HepG2 (cell line): ENCODE measurements at regions not wholly inside any gene's neighbourhood (a gene's known extent, or its start where the extent isn't known, plus 50 kb on each side); places are given as distances from the start of the nearest gene placed in this dataset.

ENCODE experiments used
- ATAC-seq: fragments of 200-7000 bp; cut with Tn5 transposase; 3 replicates; pipeline ENCODE4 v1.9.1; 2020; ENCODE audit warnings: mild to moderate bottlenecking, moderate library complexity
- BruUV-seq: library from RNA; stranded (reverse); fragments of 400-500 nt; replicated peaks from 2 replicates; lab custom pipeline; 2021; lab: Mats Ljungman, UMichigan
- CTCF ChIA-PET: fragments of 300-600 bp; formaldehyde crosslinking; extraction: SDS; loops from one replicate; lab custom pipeline; 2021; ENCODE audit warnings: low total read pairs, inconsistent platforms, low intra/inter-chr PET ratio; lab: Yijun Ruan, JAX
- POLR2A ChIA-PET: fragments of 350-600 bp; sonication (Branson Sonifier 250); formaldehyde crosslinking; loops from one replicate; lab custom pipeline; 2020; ENCODE audit warnings: antibody characterized with exemption, inconsistent platforms; lab: Yijun Ruan, JAX
- DNase-seq: peaks from one replicate; pipeline ENCODE4 v3.0.0-alpha.2; 2015; ENCODE audit warnings: low spot score
- FAIRE-seq: peaks from 3 replicates; lab custom pipeline; 2011; peaks lifted over from hg19 to GRCh38; lab: Jason Lieb, UNC
- H2AFZ ChIP-seq: one replicate; pipeline ENCODE4 v1.6.1; 2011; ENCODE audit warnings: low read length, inconsistent platforms
- H3K27ac ChIP-seq: fragments of 300-600 bp; 3 replicates; pipeline ENCODE4 v1.8.0; 2011; ENCODE audit warnings: mixed run types, mild to moderate bottlenecking, mixed read lengths, low read length, inconsistent platforms; ENCODE audit not compliant: insufficient read depth; ENCODE audit errors: extremely low read length
- H3K27me3 ChIP-seq, 2 experiments: fragments of 200-600 bp in 1 of 2; 2 replicates in 1 of 2; 3 replicates in 1 of 2; pipeline versions ENCODE4 v1.6.0 to v1.8.0; 2011; ENCODE audit warnings: low read length in 2 of 2, mild to moderate bottlenecking in 2 of 2, moderate library complexity in 2 of 2, inconsistent platforms in 1 of 2; ENCODE audit not compliant: insufficient read depth in 2 of 2, control insufficient read depth in 1 of 2
- H3K36me3 ChIP-seq, 2 experiments: fragments of 200-600 bp in 1 of 2; replicated peaks in 1 of 2; 2 replicates in 1 of 2; 3 replicates in 1 of 2; pipeline versions ENCODE4 v1.5.1 to v1.8.0; 2011; ENCODE audit warnings: low read length in 2 of 2, inconsistent platforms in 1 of 2; ENCODE audit not compliant: insufficient read depth in 2 of 2, control insufficient read depth in 1 of 2
- H3K4me1 ChIP-seq: 2 replicates; pipeline ENCODE4 v1.5.1; 2012; ENCODE audit warnings: low read length, inconsistent platforms; ENCODE audit not compliant: insufficient read depth
- H3K4me2 ChIP-seq: 2 replicates; pipeline ENCODE4 v1.6.0; 2011; ENCODE audit warnings: low read depth, low read length, inconsistent platforms
- H3K4me3 ChIP-seq, 3 experiments: fragments of 200-600 bp in 1 of 3; sonication (generic), shearing (Covaris generic) in 1 of 3; replicated peaks in 1 of 3; 2 replicates each; pipeline ENCODE4 v1.5.1; 2011 to 2016; ENCODE audit warnings: low read length in 3 of 3, inconsistent platforms in 2 of 3, low read depth in 2 of 3, mild to moderate bottlenecking in 2 of 3, control low read depth in 1 of 3, mixed read lengths in 1 of 3; ENCODE audit not compliant: insufficient read depth in 1 of 3
- H3K79me2 ChIP-seq: one replicate; pipeline ENCODE4 v1.6.1; 2011; ENCODE audit warnings: low read length, inconsistent platforms; ENCODE audit not compliant: insufficient read depth
- H3K9ac ChIP-seq: 2 replicates; pipeline ENCODE4 v1.6.0; 2011; ENCODE audit warnings: mild to moderate bottlenecking, low read depth, low read length, inconsistent platforms; ENCODE audit not compliant: insufficient read depth
- H3K9me3 ChIP-seq: 2 replicates; pipeline ENCODE4 v1.5.1; 2012; ENCODE audit warnings: mild to moderate bottlenecking, low read length
- H4K20me1 ChIP-seq: 2 replicates; pipeline ENCODE4 v1.6.0; 2011; ENCODE audit warnings: inconsistent platforms, mild to moderate bottlenecking, low read length, moderate library complexity; ENCODE audit not compliant: insufficient read depth
- CBX1 ChIP-seq: IDR thresholded peaks from one replicate; pipeline ENCODE4 v1.6.1; 2016; ENCODE audit warnings: antibody characterized with exemption, low read depth
- ESRRA ChIP-seq: sonication (generic); formaldehyde crosslinking; IDR thresholded peaks from 2 replicates; pipeline ENCODE4 v1.5.1; 2020; ENCODE audit warnings: mild to moderate bottlenecking, low read depth, missing genetic modification reagents
- GTF2F1 ChIP-seq: fragments of 150-350 bp; IDR thresholded peaks from 2 replicates; pipeline ENCODE4 v1.6.1; 2014; ENCODE audit warnings: low read length
- HES4 ChIP-seq: sonication (generic); formaldehyde crosslinking; IDR thresholded peaks from 2 replicates; pipeline ENCODE4 v1.9.0; 2021; ENCODE audit warnings: mild to moderate bottlenecking, missing genetic modification reagents, borderline replicate concordance
- HNF4G ChIP-seq, 2 experiments: sonication (generic) in 1 of 2; formaldehyde crosslinking in 1 of 2; IDR thresholded peaks; 2 replicates each; pipeline versions ENCODE4 v1.4.0 to v1.6.1; 2011 to 2020; ENCODE audit warnings: borderline replicate concordance in 2 of 2, low read depth in 2 of 2, mild to moderate bottlenecking in 2 of 2, low read length in 1 of 2, missing genetic modification reagents in 1 of 2, moderate library complexity in 1 of 2
- KDM5A ChIP-seq: fragments of 200-600 bp; sonication (generic); IDR thresholded peaks from 2 replicates; pipeline ENCODE4 v1.7.0; 2018; ENCODE audit warnings: antibody characterized with exemption, mild to moderate bottlenecking, low read length, borderline replicate concordance
- KLF11 ChIP-seq: IDR thresholded peaks from 2 replicates; pipeline ENCODE4 v1.6.1; 2016; ENCODE audit warnings: missing compliant biosample characterization
- NFRKB ChIP-seq: fragments of 450-650 bp; IDR thresholded peaks from 2 replicates; pipeline ENCODE4 v1.6.1; 2017
- NPAS2 ChIP-seq: sonication (generic); formaldehyde crosslinking; IDR thresholded peaks from 2 replicates; pipeline ENCODE4 v1.8.0; 2022; ENCODE audit warnings: mild to moderate bottlenecking, missing genetic modification reagents, borderline replicate concordance
- PITX1 ChIP-seq: sonication (generic); formaldehyde crosslinking; IDR thresholded peaks from 2 replicates; pipeline ENCODE4 v1.5.1; 2020; ENCODE audit warnings: mild to moderate bottlenecking, missing genetic modification reagents
- SIN3B ChIP-seq: fragments of 150-350 bp; IDR thresholded peaks from 2 replicates; pipeline ENCODE4 v1.6.1; 2014; ENCODE audit warnings: low read length
- SMARCC2 ChIP-seq: fragments of 450-650 bp; IDR thresholded peaks from 2 replicates; pipeline ENCODE4 v1.6.1; 2017; ENCODE audit warnings: antibody characterized with exemption, mild to moderate bottlenecking
- TMF1 ChIP-seq: sonication (generic); formaldehyde crosslinking; IDR thresholded peaks from 2 replicates; pipeline ENCODE4 v1.8.1; 2022; ENCODE audit warnings: low read depth, missing genetic modification reagents
- ZBTB38 ChIP-seq: sonication (generic); formaldehyde crosslinking; IDR thresholded peaks from 2 replicates; pipeline ENCODE4 v1.5.1; 2020; ENCODE audit warnings: mild to moderate bottlenecking, missing genetic modification reagents
- ZNF713 ChIP-seq: sonication (generic); formaldehyde crosslinking; IDR thresholded peaks from 2 replicates; pipeline ENCODE4 v1.4.0; 2020; ENCODE audit warnings: mild to moderate bottlenecking, missing genetic modification reagents
- WGBS: methylation state at CpG from one replicate; pipeline ENCODE4 v1.1.6; 2017; ENCODE audit warnings: low lambda C conversion rate; 5-methylcytosine and 5-hydroxymethylcytosine counted together
- in situ Hi-C: cut with HindIII; loops from 2 replicates; pipeline ENCODE4 v1.10.0; 2017; ENCODE audit warnings: low pct_unique_long_range_greater_than_20kb; ENCODE audit not compliant: extremely low pct_ligation_motif_present
- intact Hi-C: fragments of 100-400 bp; cut with micrococcal nuclease; formaldehyde crosslinking; loops from one replicate; pipeline ENCODE4 v1.10.0; 2022; ENCODE audit not compliant: unreplicated experiment
- TF ChIP-seq, protein P1 (sequence below): IDR thresholded peaks from 2 replicates; pipeline ENCODE4 v1.4.0; 2020; ENCODE audit warnings: mild to moderate bottlenecking, missing genetic modification reagents
- TF ChIP-seq, protein P2 (sequence below): sonication (generic); formaldehyde crosslinking; IDR thresholded peaks from 2 replicates; pipeline ENCODE4 v1.5.1; 2020; ENCODE audit warnings: mild to moderate bottlenecking, moderate library complexity, missing genetic modification reagents
- TF ChIP-seq, protein P3 (sequence below): sonication (generic); formaldehyde crosslinking; IDR thresholded peaks from 2 replicates; pipeline ENCODE4 v1.8.0; 2022; ENCODE audit warnings: mild to moderate bottlenecking, missing genetic modification reagents

DNA sequence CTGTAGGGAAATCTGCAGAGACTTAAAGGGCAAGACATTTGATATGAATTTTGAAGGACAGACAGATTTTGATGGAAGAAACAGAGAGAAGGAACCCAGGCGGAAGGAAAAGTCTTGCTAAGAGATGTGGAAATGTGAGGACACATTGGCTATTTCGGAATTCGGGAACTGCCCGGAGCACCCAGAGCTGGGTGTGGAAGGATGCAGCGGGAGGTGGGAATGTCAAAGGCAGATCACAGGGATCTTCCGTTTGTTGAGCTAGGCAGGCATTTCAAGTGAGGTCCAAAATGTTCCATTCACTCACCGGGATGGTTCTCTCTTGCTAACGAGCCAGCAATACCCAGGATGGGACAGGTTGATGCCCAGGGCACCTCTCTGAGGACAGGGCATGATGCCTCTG lies 87.2 kb upstream of the CTBP2 start (continued):
- TF ChIP-seq, protein P1, sequence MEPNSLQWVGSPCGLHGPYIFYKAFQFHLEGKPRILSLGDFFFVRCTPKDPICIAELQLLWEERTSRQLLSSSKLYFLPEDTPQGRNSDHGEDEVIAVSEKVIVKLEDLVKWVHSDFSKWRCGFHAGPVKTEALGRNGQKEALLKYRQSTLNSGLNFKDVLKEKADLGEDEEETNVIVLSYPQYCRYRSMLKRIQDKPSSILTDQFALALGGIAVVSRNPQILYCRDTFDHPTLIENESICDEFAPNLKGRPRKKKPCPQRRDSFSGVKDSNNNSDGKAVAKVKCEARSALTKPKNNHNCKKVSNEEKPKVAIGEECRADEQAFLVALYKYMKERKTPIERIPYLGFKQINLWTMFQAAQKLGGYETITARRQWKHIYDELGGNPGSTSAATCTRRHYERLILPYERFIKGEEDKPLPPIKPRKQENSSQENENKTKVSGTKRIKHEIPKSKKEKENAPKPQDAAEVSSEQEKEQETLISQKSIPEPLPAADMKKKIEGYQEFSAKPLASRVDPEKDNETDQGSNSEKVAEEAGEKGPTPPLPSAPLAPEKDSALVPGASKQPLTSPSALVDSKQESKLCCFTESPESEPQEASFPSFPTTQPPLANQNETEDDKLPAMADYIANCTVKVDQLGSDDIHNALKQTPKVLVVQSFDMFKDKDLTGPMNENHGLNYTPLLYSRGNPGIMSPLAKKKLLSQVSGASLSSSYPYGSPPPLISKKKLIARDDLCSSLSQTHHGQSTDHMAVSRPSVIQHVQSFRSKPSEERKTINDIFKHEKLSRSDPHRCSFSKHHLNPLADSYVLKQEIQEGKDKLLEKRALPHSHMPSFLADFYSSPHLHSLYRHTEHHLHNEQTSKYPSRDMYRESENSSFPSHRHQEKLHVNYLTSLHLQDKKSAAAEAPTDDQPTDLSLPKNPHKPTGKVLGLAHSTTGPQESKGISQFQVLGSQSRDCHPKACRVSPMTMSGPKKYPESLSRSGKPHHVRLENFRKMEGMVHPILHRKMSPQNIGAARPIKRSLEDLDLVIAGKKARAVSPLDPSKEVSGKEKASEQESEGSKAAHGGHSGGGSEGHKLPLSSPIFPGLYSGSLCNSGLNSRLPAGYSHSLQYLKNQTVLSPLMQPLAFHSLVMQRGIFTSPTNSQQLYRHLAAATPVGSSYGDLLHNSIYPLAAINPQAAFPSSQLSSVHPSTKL (CRISPR knock-in tag) = no peak
- TF ChIP-seq KLF11 (CRISPR knock-in tag) = no peak
- TF ChIP-seq, protein P2, sequence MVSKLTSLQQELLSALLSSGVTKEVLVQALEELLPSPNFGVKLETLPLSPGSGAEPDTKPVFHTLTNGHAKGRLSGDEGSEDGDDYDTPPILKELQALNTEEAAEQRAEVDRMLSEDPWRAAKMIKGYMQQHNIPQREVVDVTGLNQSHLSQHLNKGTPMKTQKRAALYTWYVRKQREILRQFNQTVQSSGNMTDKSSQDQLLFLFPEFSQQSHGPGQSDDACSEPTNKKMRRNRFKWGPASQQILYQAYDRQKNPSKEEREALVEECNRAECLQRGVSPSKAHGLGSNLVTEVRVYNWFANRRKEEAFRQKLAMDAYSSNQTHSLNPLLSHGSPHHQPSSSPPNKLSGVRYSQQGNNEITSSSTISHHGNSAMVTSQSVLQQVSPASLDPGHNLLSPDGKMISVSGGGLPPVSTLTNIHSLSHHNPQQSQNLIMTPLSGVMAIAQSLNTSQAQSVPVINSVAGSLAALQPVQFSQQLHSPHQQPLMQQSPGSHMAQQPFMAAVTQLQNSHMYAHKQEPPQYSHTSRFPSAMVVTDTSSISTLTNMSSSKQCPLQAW = no peak

DNA sequence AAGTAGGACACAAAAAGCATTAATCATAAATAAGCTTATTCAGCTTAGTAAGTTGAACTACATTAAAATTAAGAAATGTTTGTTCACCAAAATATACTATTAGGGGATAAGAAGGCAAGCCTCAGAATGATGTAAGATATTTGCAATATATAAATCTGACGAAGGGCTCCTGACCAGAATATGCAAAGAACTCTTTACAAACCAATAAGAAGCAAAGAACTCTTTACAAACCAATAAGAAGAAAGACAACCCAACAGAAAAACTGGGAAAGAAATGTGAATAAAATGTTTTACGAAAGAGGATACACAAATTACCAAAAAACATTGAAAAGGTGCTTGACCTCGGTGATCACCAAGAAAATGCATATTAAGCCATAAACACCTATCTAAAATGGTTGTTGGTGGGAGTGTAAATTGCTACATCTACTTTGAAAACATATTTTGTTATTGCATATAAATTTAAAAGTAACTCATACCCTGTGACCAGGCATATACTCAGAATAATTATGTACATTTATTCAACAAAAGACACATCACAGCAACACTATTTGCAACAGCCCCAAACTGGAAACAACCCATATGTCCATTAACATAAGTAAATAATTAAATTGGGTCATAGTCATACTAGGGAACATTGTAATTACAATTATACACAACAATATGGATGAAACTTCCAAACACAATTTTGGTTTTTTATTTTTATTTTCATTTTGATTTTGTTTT lies 83.3 kb upstream of the CTBP2 start:
- no peaks in the 10 kb centered on the region for H3K36me3 ChIP-seq
- H3K9me3 ChIP-seq = peaks cover 6% of the 10 kb centered on the region
- ChIA-PET POLR2A (no interaction called here), CTCF (no interaction called here)
- no peak overlapping the region for H3K9ac ChIP-seq
- H3K27ac ChIP-seq = no peak overlapping the region
- WGBS = 3% methylated on average over 3 of the region's 3 CpGs
- ATAC-seq = no peak
- H3K27me3 ChIP-seq = peaks cover 1 to 4% of the 10 kb centered on the region in 2 experiments; a peak in 1 of 5 replicates
- in situ Hi-C loops = no loop called here
- H3K4me3 ChIP-seq = no peak overlapping the region
- no TSS peak for BruUV-seq
- H3K4me1 ChIP-seq = no peaks in the 10 kb centered on the region
- no peak for DNase-seq
- no peak overlapping the region for H2AFZ ChIP-seq
- H3K4me2 ChIP-seq = no peak overlapping the region
- no peak for FAIRE-seq
- intact Hi-C loops = no loop called here
- no peaks in the 10 kb centered on the region for H4K20me1 ChIP-seq
- no peaks in the 10 kb centered on the region for H3K79me2 ChIP-seq
- no peak for TF ChIP-seq NFRKB
- no peak for TF ChIP-seq CBX1
- TF ChIP-seq SIN3B = no peak
- TF ChIP-seq ZBTB38 (CRISPR knock-in tag) = no peak
- no peak for TF ChIP-seq SMARCC2
- TF ChIP-seq GTF2F1 = no peak
- TF ChIP-seq, protein P3, sequence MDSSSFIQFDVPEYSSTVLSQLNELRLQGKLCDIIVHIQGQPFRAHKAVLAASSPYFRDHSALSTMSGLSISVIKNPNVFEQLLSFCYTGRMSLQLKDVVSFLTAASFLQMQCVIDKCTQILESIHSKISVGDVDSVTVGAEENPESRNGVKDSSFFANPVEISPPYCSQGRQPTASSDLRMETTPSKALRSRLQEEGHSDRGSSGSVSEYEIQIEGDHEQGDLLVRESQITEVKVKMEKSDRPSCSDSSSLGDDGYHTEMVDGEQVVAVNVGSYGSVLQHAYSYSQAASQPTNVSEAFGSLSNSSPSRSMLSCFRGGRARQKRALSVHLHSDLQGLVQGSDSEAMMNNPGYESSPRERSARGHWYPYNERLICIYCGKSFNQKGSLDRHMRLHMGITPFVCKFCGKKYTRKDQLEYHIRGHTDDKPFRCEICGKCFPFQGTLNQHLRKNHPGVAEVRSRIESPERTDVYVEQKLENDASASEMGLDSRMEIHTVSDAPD (CRISPR knock-in tag) = no peak
- TF ChIP-seq TMF1 = no peak
- no peak for TF ChIP-seq HNF4G (IDR thresholded peaks at IDR 0.05; ENCODE audit: borderline replicate concordance, low read depth, low read length)
- TF ChIP-seq HNF4G (CRISPR knock-in tag; IDR thresholded peaks at IDR 0.05; ENCODE audit: borderline replicate concordance, low read depth) = no peak
- TF ChIP-seq ESRRA (CRISPR knock-in tag) = no peak
- TF ChIP-seq HES4 (CRISPR knock-in tag) = no peak
- no peak for TF ChIP-seq NPAS2 (CRISPR knock-in tag)
- TF ChIP-seq KDM5A = no peak
- TF ChIP-seq PITX1 (CRISPR knock-in tag) = no peak
- no peak for TF ChIP-seq ZNF713 (CRISPR knock-in tag)
